ENCODE measurements at regions not wholly inside any gene's neighbourhood (a gene's known extent, or its start where the extent isn't known, plus 50 kb on each side); places are given as distances from the start of the nearest gene placed in this dataset.
"Not testable (repeated sequence)": the region's sequence is repeated elsewhere in the genome, so short reads cannot be mapped to it uniquely, and the experiment has no call there.

DNA sequence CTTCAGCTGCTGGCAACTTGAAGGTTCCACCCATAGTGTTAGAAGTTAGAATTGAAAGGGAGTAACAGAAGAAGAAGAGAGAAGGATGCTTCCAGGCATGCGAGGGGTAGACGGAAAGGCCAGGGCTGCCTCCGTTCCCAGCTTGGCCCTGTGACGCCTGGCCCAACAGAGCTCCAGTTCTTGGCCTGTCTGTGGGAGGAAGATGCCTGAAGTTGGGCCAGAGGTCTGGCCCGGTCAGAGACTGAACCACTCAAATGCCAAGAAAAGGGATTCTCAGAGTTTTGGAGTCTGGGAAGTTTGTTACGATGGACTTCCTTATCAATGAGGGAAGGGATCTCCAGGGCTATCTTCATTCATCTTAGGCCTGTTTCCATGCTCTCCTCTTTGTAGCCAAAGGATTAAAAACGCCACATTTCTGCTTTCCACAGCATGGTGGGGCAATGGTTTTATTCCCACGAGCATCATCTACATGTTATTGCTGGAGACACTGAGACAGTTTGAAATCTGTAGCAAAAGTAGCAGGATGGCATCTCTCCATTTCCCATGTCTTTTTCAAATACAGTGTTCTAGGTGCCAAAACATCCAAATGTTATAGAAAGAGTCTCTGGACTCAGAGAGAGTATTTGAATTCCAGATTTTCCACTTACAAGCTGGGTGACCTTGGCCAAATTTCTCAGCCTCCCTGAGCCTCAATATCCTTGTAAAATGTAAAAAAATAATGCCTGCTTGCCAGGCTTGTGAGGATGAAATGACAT lies 65.4 kb upstream of the ANKRD55 start:
- no peak for DNase-seq (ENCODE audit: low read depth)

DNA sequence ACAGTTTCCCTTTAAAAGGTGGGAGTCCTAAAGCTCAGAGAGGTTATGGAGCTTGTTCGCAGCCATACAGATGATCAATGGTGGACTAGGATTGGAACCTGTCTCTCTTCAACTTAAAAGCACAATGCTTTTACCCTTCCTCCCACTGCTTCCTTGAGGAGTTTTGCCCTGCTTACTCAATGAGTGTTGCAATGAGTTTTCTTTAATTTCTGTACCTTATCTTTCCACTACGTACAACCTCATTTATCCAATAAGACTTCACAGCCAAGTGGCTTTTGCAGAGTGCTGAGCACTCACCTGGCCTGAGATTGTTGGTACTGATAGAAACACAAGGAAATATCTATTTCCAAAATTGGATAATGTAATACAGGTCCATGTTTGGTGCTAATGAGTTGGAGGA lies 64.7 kb upstream of the ANKRD55 start:
- DNase-seq (ENCODE audit: low read depth): no peak

DNA sequence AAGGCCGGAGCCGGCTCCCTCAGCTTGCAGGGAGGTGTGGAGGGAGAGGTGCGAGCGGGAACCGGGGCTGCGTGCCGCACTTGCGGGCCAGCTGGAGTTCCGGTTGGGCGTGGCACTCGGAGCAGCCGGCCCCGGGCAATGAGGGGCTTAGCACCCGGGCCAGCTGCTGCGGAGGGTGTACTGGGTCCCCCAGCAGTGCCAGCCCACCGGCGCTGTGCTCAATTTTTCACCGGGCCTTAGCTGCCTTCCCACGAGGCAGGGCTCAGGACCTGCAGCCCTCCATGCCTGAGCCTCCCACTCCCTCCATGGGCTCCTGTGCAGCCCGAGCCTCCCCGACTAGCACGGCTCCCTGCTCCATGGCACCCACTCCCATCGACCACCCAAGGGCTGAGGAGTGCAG lies 62.2 kb upstream of the ANKRD55 start:
- not testable (repeated sequence) for DNase-seq (ENCODE audit: low read depth)

DNA sequence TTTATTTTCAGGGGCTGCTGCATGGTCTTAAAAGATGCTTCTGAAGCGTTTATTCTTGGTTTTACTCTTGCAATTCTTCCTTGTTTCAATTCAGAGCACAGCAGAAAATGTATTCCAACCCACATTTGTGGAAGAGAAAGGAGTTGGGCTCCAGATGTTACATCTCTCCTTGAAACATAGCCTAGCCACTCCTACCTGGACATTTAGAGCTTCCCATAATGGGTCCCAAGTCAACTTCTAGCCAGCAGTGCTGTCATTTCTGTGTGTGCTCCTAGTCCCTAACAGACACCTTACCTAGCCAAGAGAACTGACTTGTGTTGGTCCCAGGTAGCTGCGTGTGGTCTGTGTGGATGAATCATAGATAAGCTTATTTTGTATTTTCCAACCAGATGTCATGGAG lies 61.2 kb upstream of the ANKRD55 start:
- no peak for DNase-seq (ENCODE audit: low read depth)

DNA sequence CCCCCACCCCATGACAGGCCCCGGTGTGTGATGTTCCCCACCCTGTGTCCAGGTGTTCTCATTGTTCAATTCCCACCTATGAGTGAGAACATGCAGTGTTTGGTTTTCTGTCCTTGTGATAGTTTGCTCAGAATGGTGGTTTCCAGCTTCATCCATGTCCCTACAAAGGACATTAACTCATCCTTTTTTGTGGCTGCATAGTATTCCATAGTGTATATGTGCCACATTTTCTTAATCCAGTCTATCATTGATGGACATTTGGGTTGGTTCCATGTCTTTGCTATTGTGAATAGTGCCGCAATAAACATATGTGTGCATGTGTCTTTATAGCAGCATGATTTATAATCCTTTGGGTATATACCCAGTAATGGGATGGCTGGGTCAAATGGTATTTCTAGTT lies 59.7 kb upstream of the ANKRD55 start:
- DNase-seq (ENCODE audit: low read depth): not testable (repeated sequence)

DNA sequence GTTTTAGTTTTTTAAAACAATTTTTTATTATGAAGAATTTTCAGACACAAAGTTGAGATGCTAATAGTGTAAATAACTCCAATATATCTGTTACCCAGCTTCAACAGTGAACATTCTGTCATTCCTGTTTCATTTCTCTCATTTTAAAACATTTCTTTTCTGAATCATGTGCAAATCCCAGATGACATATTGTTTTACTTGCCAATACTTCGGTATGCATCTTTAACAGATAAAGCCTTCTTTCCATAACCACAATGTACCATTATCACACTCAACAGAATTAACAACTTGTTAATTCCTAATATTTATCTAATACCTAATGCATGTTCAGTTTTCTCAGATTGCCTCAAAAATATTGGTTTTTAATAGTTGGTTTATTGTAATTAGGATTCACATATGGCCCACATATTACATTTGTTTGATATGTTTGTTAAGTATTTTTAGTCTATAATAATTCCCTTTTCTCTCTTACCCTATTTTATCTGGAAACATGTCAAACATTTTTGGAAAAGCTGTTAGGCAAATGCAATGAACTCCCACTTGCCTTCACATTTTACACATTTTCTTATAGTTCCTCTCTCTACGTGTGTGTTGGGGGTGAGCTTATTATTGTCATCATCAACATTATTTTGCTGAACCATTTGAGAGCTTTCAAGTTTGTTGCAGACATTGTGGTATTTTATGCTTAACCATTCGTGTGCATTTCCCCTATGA lies 58.7 kb upstream of the ANKRD55 start:
- DNase-seq (ENCODE audit: low read depth): no peak

DNA sequence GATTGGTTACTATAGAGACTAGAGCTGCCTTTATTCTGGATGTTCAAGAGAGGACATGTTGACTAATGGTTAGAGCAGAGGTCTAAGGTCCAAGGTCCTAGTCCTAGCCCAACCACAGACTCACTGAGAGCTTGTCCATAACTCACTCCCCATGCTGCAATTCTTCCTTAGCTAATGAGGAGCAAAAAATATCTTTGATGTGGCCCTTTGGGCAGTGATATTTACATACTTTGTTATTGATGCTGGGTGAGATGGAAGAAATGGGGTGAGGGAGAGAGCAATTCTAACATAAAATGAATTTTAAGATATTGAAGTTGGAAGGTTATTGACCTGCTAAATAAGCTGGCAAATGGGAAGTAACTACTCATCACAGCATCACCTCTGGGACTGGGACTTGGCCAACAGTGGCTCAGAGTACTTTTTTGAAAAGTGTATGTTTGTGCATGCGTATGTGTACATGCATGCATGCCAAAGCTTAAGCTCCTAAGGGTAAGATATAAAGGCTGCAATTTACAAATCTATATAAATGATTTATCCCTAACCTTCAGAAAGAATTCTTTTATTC lies 58.0 kb upstream of the ANKRD55 start:
- DNase-seq (ENCODE audit: low read depth): no peak

DNA sequence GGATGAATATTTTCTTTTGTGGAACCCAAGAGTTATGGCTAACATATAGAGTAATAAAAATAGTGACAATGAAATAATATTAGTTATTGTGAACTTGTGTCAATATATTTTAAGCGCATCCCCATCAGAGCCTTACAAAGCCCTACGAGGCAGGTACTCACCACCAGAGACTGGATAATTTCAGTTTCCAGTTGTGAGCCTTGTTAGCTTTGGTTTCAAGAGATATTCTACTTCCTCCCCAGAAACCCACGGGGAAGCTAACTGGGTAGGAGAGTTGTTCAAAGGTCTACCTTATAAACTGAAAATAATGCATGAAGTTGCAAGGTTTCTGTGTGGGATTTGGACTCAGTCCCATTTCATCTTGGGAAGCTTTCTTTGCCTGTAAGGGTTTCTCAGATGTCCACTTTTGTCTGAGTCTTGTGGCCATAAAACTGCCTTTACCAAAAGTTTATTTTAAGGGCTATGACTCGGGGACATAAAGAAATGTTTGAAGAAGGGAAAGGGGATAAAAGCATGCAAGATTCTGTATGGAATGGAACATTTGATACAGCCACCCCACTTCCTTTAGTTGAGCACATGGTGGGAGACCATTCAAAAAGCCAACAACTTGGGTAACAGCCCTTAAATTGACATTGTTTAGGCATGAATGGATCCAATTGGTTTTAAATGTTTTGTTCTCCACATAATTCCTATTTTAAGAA lies 57.4 kb upstream of the ANKRD55 start:
- peak; percentile 50 for DNase-seq (ENCODE audit: low read depth)

DNA sequence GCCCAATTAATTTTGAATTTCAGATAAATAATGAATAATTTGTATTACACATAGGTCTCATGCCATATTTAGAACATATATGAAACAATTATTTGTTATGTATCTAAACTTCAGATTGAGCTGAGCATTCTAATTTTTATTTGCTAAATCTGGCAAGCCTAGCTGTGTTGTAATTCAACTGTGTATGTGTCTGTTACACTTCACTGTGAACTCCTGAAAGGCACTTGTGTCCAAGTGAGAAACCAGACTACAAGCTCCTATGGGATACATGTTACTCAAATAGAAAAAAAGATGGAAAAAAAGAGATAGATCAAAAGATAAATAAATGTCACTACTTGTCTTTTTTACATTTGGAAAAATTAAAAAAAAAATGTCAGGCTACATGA lies 56.5 kb upstream of the ANKRD55 start:
- DNase-seq (ENCODE audit: low read depth): no peak

DNA sequence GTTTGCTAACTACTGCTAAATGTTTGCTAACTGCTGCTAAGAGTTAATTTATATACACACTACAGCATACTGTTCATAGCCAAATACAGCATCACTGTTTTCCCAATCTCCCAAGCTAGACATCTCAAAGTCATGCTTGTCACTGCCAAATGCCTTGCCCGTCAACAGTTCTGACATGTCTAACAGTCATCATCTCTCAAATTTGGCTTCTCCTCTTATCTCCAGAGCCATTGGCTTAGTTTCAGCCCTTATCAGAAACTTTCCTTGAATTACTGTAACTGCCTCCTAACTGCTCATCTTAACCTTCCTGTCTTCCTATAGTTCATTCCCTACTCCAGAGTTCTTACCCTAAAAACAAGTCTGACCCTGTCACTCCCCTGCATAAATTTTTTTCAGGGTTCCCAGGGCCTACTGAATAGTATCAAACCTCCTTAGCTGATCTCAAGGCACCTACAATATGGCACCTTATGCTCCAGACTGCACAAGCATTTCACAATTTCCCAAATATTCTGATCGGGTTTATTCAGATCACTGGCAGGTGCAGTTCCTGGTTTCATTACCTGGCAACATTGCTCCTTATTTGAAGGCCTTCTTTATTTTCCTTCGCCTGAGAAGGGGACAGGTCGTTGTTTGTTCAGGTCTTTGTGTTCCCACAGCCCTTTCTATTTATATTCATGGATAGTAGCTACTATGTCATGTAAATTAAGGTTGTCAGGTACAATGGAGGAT lies 55.9 kb upstream of the ANKRD55 start:
- no peak for DNase-seq (ENCODE audit: low read depth)

DNA sequence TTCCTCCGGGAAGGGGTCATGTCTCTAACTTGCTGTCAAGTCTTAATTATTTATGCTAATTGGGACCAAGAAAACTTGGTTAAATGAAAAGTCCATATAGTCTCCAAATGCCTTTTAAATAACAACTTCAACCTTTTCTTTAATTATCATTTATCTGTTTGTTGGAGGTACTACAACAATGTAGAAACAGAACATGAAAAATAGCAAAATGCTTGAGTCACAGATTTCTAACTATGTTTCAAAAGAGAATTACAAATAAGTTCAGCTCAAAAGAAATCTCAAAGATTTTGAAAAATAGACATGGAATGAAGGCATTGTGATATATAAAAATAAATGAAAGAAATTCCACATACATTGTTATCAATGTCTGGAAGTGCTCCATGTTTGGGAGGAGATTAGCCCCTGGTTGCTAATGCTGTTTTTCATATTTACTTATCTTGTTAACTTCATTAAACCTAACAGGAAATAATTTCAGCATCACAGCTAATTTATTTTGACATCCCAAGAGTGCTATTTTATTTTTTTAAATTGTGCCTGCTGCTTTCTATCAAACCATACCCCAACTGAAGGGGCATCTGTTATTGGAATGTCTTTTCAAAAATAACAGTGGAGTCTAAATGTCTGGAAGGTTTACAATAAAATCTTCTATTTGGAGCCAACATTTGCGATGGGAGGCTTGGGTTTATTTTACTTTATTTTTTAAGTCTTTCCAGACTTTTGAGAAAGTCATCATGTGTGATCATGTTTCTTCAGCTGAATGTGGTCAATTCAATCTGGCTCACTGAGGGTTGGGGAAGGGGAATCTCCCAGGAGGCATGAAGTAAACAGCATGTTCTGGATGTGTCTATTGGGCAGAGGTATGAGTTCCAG lies 53.1 kb upstream of the ANKRD55 start:
- no peak for DNase-seq (ENCODE audit: low read depth)

DNA sequence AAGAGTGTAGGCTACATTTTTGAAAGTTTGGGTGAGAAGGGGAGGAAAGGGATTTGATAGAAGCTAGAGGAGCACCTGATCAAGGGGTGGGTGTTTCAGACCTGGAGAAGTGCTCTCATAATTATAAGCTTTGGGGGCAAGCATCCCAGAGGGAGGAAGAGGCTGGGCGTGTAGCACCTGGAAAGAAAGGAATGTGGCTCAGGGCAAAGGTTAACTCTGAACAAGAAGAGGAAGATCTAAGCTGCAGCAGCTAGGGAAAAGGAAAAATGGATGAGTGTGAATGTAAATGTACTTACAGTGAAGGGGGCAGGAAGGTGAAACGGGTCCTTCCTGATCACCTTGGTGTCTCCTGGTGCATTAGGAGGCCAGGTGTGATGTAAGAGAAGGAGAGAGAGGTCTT lies 49.8 kb upstream of the ANKRD55 start:
- DNase-seq (ENCODE audit: low read depth): no peak

All from M059J (cell line).